Spleen (tissue), 7 donors: ENCODE measurements at regions not wholly inside any gene's neighbourhood (a gene's known extent, or its start where the extent isn't known, plus 50 kb on each side); places are given as distances from the start of the nearest gene placed in this dataset.

Experiments used
- CTCF ChIP-seq, 11 experiments: fragments of 200-600 bp in 7 of 11; fragments of 450-650 bp in 4 of 11; sonication (generic) in 4 of 11; IDR thresholded peaks in 8 of 11; conservative IDR thresholded peaks in 3 of 11; 1 replicate in 7 of 11; 2 replicates in 4 of 11; pipeline versions ENCODE4 v1.4.0 to v1.8.0; 2016 to 2021; ENCODE audit warnings: antibody characterized with exemption in 11 of 11, inconsistent platforms in 4 of 11, mild to moderate bottlenecking in 1 of 11
- POLR2A ChIP-seq, 3 donors: fragments of 450-650 bp; IDR thresholded peaks; one replicate each; pipeline ENCODE4 v1.5.1; 2017; ENCODE audit warnings: antibody characterized with exemption in 3 of 3, mild to moderate bottlenecking in 1 of 3
- POLR2AphosphoS5 ChIP-seq, 3 donors: sonication (generic); formaldehyde crosslinking; IDR thresholded peaks; one replicate each; pipeline ENCODE4 v1.5.1; 2017; ENCODE audit warnings: antibody characterized with exemption in 3 of 3
- donor health status: DM: no; HTN: no; CAD: no; lungs with moderate emphysema.
- donor health status: DM: no; HTN: no; CAD: no.
- donor health status: DM: no; HTN: no; CAD: no.

GRCh38 chr10:30683496-30683895 is 53.9 kb upstream of the LYZL2 start:
- TF ChIP-seq CTCF (IDR thresholded peaks at IDR 0.05 in 8 of 11, conservative IDR thresholded peaks at IDR 0.05 in 3 of 11) (no peak), POLR2A (IDR thresholded peaks at IDR 0.05) (no peak), POLR2AphosphoS5 (IDR thresholded peaks at IDR 0.05) (no peak)
